Islet precursor cell (in vitro differentiated cells): ENCODE measurements at regions not wholly inside any gene's neighbourhood (a gene's known extent, or its start where the extent isn't known, plus 50 kb on each side); places are given as distances from the start of the nearest gene placed in this dataset.

Experiments used
- DNase-seq: peaks from one replicate; pipeline ENCODE4 v3.0.0-alpha.2; 2018

- DNase-seq = no peak
Observed at GRCh38 chrX:104306180-104306579, 51.4 kb upstream of the ESX1 start.
